A549 (cell line): ENCODE measurements at regions not wholly inside any gene's neighbourhood (a gene's known extent, or its start where the extent isn't known, plus 50 kb on each side); places are given as distances from the start of the nearest gene placed in this dataset.

Experiments
- CTCF ChIP-seq: fragments of >200 bp; sonication (Bioruptor Twin); formaldehyde crosslinking; IDR thresholded peaks from 3 replicates; pipeline ENCODE4 v1.5.1; 2016
- EP300 ChIP-seq, 2 experiments: fragments of >200 bp; sonication (Bioruptor Twin); formaldehyde crosslinking; IDR thresholded peaks; 2 replicates in 1 of 2; 3 replicates in 1 of 2; pipeline ENCODE4 v1.6.1; 2016 to 2017
- FOSL2 ChIP-seq, 2 experiments: fragments of 450-650 bp in 1 of 2; fragments of >200 bp in 1 of 2; sonication (Bioruptor Twin) in 1 of 2; formaldehyde crosslinking; IDR thresholded peaks; 2 replicates each; pipeline versions ENCODE4 v1.5.0 to v1.6.1; 2016 to 2020; ENCODE audit warnings: mild to moderate bottlenecking in 1 of 2, moderate library complexity in 1 of 2
- HDAC2 ChIP-seq: fragments of 200-600 bp; sonication (generic); IDR thresholded peaks from 2 replicates; pipeline ENCODE4 v1.6.1; 2016
- JUN ChIP-seq, 2 experiments: fragments of >200 bp; sonication (Bioruptor Twin); formaldehyde crosslinking; IDR thresholded peaks; 2 replicates in 1 of 2; 3 replicates in 1 of 2; pipeline ENCODE4 v1.6.1; 2016 to 2017
- JUNB ChIP-seq: fragments of >200 bp; sonication (Bioruptor Twin); formaldehyde crosslinking; IDR thresholded peaks from 2 replicates; pipeline ENCODE4 v1.6.1; 2016
- MAFK ChIP-seq: fragments of 450-650 bp; IDR thresholded peaks from 2 replicates; pipeline ENCODE4 v1.6.1; 2014; ENCODE audit not compliant: partially characterized antibody
- PBX3 ChIP-seq: IDR thresholded peaks from 2 replicates; pipeline ENCODE4 v1.6.1; 2012
- POLR2A ChIP-seq: IDR thresholded peaks from 2 replicates; pipeline ENCODE4 v1.6.1; 2012; ENCODE audit warnings: mild to moderate bottlenecking, low read length
- USF2 ChIP-seq: fragments of 450-650 bp; IDR thresholded peaks from 2 replicates; pipeline ENCODE4 v1.6.1; 2014; ENCODE audit warnings: antibody characterized with exemption

GRCh38 chr7:91343996-91344629 lies 79.9 kb downstream of the FZD1 start:
- TF ChIP-seq POLR2A = no peak
- TF ChIP-seq CTCF = no peak
- TF ChIP-seq HDAC2 = no peak
- TF ChIP-seq FOSL2 (IDR thresholded peaks at IDR 0.05) = no peak
- TF ChIP-seq FOSL2 (CRISPR knock-in tag; IDR thresholded peaks at IDR 0.05) = no peak
- no peak for TF ChIP-seq MAFK
- TF ChIP-seq EP300 (IDR thresholded peaks at IDR 0.05) = no peak
- TF ChIP-seq PBX3 = no peak
- no peak for TF ChIP-seq JUNB
- no peak for TF ChIP-seq USF2
- TF ChIP-seq JUN (IDR thresholded peaks at IDR 0.05) = no peak
